ENCODE measurements at regions not wholly inside any gene's neighbourhood (a gene's known extent, or its start where the extent isn't known, plus 50 kb on each side); places are given as distances from the start of the nearest gene placed in this dataset.
"Not testable (repeated sequence)": the region's sequence is repeated elsewhere in the genome, so short reads cannot be mapped to it uniquely, and the experiment has no call there.

GRCh38 chr4:138790706-138791340, 224.8 kb upstream of the NOCT start:
- DNase-seq: no peak

GRCh38 chr4:138789796-138790195, 225.8 kb upstream of the NOCT start:
- no peak for DNase-seq

GRCh38 chr4:138788857-138789256, 226.7 kb upstream of the NOCT start:
- DNase-seq: no peak

GRCh38 chr4:138788267-138788790, 227.3 kb upstream of the NOCT start:
- DNase-seq: no peak

GRCh38 chr4:138779761-138780160, 235.8 kb upstream of the NOCT start:
- not testable (repeated sequence) for DNase-seq

- no peak for DNase-seq
These were observed 239.7 kb upstream of the NOCT start for GRCh38 chr4:138775890-138776289.

GRCh38 chr4:138775489-138775888, 240.1 kb upstream of the NOCT start:
- no peak for DNase-seq

GRCh38 chr4:138774940-138775339, 240.6 kb upstream of the NOCT start:
- DNase-seq: no peak

- not testable (repeated sequence) for DNase-seq
These were observed 241.5 kb upstream of the NOCT start for GRCh38 chr4:138774125-138774524.

- no peak for DNase-seq
These were observed 242.3 kb upstream of the NOCT start for GRCh38 chr4:138773321-138773720.

GRCh38 chr4:138772366-138772765, 243.2 kb upstream of the NOCT start:
- DNase-seq: no peak

- no peak for DNase-seq
These were observed 244.8 kb upstream of the NOCT start for GRCh38 chr4:138770818-138771217.

GRCh38 chr4:138766332-138766731, 249.2 kb upstream of the NOCT start:
- DNase-seq: no peak

GRCh38 chr4:138765442-138765841, 250.1 kb upstream of the NOCT start:
- DNase-seq: no peak

- no peak for DNase-seq
These were observed 253.9 kb upstream of the NOCT start for GRCh38 chr4:138761638-138762220.

- DNase-seq: no peak
These were observed 256.1 kb upstream of the NOCT start for GRCh38 chr4:138759554-138759902.

GRCh38 chr4:138758876-138759553, 256.6 kb upstream of the NOCT start:
- DNase-seq: no peak

GRCh38 chr4:138758196-138758595, 257.4 kb upstream of the NOCT start:
- no peak for DNase-seq

GRCh38 chr4:138757432-138757831, 258.1 kb upstream of the NOCT start:
- no peak for DNase-seq

- DNase-seq: no peak
These were observed 259.1 kb upstream of the NOCT start for GRCh38 chr4:138756519-138756918.

GRCh38 chr4:138751309-138751708, 264.3 kb upstream of the NOCT start:
- DNase-seq: no peak

- DNase-seq: no peak
These were observed 266.3 kb upstream of the NOCT start for GRCh38 chr4:138749303-138749702.

GRCh38 chr4:138741766-138742377, 273.7 kb upstream of the NOCT start:
- DNase-seq: no peak

All from NCI-H1105 (cell line).